Islet precursor cell (in vitro differentiated cells): ENCODE measurements at regions not wholly inside any gene's neighbourhood (a gene's known extent, or its start where the extent isn't known, plus 50 kb on each side); places are given as distances from the start of the nearest gene placed in this dataset.
"Not testable (repeated sequence)": the region's sequence is repeated elsewhere in the genome, so short reads cannot be mapped to it uniquely, and the experiment has no call there.

Experiments used
- DNase-seq: peaks from one replicate; pipeline ENCODE4 v3.0.0-alpha.2; 2018

DNA sequence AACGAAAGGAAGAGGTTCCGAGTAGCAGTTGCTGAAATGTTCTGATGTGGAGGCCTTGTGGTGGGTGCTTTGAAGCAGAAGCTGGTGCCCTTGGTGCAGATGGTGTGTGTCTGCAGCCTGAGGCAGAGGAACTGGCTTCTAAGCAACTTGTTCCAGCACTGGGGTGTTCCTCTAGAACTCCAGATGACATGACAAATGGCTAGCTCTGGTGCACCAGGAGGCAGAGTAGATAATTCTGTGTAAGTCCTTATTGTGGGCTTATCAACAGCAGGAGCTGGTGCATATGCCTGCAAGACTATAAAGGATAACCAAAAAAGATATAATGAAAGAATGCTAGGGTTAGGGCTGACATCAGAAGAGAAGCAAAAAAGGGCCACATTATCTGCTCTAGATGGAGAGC is 76.5 kb downstream of the ARL5B start:
- DNase-seq = no peak

DNA sequence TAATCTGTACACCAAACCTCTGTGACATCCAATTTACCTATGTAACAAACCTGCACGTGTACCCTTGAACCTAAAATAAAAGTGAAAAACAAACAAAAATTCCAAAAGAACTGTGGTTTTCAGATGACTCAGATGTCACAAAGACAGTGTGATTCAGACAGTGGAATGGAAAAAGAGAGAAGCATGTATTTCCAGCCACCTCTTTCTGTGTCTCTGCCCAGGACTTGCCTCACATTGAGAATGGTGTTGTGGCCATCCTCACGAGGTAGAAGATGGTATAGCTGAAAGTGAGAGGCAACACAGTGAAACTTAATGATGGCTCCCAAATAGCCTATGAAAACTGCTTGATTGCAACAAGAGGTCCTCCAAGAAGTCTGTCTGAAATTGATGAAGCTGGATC is 78.0 kb downstream of the ARL5B start:
- DNase-seq = no peak

DNA sequence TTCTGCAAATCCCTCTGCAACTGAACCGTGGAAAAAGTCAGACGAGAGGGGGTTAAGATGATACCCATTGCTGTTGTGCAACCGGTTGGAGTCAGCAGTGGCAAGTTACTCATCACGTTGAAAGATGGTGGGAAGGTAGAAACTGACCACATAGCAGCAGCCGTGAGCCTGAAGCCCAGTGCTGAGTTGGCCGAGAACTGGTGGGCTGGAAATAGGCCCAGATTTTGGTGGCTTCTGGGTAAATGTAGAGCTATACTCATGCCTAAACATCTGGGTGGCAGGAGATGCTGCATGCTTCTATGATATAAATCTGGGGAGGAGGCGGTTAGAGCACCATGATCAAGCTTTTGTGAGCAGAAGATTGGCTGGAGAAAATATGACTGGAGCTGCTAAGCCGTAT is 78.6 kb downstream of the ARL5B start:
- no peak for DNase-seq

DNA sequence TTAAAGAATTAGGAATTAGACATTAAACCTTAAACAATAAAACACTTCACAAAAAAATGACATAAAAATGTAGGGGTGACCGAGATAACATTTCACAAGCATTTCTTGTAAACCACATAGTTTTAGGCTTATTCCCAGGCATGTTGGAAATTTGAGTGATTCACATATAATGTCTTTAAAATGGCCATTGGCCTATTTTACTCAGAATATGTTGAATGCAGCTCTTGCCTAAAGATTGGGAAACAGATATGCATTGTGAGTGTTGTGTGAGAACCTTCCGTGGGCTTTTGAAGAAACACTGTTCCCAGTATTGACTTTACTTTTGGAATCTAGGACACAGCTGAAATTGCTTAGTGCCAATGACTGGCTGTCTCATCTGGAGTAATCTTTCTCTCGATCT is 79.6 kb downstream of the ARL5B start:
- DNase-seq = no peak

DNA sequence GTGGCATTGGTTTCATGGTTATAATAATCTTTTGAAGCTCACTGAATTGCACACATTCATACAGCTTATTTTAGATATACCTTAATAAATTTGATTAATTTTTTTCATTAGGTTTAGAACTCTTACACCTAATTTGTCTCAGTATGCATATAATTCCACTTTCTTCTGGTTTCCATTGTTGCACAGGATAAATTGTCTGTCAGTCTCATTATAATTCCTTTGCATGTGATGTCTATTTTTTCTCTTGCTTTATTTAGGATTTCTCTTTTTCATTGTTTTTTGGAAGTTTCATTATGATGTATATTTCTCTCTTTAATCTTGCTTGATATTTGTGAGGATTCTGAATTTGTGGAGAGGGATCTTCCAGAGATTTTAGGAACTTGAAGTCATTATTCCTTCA is 84.7 kb downstream of the ARL5B start:
- no peak for DNase-seq

DNA sequence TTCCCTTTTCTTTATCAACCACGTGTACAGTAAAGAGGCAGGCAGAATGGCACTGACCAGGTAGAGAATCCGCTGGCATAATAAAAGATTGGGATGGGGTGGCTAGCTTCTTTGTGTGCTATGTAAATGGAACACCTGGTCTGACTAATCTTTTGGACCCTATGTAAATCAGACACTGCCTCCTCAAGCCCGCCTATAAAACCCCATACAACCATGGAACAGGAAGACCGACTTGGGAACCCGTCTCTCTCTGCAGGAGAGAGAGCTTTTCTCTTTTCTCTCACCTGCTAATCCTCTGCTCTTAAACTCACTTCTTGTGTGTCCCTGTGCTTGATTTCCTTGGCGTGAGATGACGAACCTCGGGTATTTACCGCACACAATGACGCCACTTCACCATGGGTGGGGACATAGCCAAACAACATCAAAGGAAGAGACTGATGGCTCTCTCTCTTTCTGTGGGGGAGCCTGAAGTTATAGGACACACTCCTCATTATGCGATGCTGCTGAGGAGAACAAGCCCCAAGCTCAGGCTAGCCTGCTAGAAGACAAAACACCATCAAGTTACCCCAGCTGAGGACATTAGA is 94.2 kb downstream of the ARL5B start:
- DNase-seq = no peak

DNA sequence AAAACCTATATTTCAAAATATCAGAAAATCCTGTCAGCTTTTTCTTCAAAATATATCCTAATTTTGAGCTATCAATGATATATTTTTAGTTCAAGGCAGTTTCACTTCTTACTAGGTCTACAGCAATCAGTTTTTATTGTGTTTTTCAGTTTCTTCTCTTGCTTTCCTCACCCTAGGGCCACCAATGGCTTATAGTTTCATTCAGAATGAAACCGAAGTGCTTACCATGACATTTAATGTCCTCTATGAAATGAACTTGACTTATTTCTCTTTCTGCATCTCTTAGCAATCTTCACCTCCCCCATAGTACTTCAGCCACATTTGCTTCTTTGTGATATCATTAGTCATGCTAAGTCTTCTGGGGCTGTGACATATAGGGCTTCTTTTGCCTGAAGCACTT is 100.3 kb downstream of the ARL5B start:
- no peak for DNase-seq

DNA sequence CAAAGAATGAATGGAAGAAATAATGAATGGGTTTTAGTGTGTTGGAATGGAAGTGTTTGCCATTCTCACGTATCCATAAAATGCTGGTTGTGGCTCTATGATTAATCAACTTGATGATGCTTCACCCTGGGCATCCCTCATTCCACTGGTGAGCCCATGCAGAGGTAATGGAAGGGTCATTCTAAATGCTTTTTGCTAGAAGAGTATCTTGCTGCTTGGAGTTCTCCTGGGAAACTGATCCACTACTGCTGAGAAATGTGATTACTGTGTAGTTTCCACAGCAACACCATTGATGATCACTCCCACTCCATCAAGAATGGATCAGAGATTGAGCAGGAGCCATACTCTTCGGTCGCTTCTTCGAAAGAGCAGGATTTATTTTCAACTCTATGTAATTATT is 101.6 kb downstream of the ARL5B start:
- no peak for DNase-seq

DNA sequence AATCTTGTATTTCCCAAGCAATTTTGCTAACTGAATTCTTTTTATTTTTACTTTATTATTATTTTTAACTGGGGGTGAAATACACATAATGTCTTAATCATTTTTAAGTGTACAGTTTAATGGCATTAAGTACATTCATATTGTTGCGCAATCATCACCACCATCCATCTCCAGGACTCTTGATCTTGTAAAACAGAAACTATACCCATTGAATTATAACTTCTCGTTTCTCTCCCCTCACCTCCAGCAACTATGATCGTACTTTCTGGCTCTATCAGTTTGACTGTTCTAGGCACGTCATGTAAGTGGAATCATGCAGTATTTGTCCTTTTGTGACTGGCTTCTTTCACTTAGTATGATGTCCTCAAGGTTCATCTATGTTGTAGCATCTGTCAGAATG is 108.8 kb downstream of the ARL5B start:
- DNase-seq = no peak

DNA sequence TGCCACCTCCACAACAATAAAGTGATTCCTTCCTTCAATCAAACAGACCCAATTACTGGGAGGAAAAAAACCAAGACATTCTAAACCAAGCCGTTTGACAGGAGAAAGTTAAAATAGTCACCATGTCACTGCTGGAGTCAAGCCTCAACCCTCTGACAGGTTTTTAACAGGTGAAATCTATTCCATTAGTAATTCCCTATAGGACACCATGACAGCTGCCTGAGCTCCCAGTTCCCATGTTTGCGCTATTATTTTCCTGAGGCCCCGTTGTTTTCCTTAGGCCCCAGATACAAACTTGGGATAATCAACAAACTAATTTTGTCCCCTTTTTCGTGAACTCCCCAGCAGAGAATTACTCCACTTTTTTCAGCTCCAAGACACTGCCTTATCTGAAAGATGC is 113.9 kb downstream of the ARL5B start:
- DNase-seq = no peak

DNA sequence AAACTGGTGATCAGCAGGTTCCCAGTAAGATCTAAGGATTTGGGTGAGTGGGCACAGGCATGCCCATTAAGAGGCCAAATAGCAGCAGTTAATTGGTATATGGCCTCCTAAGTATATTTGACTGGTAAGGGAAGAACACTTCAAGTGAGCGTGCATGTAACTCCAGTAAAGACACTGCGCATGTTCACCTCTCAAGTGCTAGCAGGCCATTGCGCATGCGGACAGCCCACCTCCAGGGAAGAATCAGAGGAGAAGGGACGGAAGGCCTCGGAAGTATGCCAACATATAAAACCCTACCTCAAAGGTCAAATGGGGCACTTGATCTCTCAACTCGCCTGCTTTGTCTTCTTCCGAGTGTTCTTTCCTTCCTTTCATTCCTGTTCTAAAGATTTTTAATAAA is 118.0 kb downstream of the ARL5B start:
- DNase-seq = no peak

DNA sequence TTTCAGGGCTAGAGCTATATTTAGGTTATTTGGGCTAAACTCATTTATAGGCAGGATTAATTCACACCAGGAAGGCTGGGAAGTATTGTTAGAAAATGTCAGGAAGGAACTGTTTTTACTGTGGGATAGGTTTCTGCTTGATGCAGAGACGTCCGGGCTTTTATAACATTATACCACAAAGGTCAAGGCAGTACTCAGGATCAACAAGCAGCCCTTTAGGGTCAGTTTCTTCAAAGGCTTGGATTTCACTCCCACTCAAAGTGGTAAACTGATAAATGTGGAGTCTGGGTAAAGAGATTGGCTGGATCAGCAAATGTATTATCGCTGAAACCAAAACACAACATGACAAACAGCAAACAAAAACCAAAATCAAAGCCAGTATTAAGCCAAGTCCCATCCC is 127.2 kb downstream of the ARL5B start:
- DNase-seq = no peak

DNA sequence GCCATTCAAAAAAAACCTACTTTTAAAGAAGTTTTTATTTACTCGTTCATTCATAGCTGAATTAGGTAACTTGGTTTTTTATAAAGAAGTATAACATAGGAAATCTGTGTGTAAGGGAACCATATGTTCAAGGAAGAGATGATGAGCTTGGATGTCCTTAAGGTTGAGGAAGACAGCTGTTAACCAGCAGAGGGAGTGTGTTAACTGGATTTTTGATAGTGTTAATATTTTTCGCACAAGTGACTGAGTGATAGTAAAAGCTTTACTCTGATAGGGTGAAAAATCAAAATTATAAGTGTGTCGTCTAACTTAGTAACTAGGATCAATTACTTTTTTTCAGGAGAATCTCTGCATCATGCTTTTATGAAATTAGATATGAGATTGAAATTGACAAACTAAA is 134.7 kb downstream of the ARL5B start:
- DNase-seq = no peak

DNA sequence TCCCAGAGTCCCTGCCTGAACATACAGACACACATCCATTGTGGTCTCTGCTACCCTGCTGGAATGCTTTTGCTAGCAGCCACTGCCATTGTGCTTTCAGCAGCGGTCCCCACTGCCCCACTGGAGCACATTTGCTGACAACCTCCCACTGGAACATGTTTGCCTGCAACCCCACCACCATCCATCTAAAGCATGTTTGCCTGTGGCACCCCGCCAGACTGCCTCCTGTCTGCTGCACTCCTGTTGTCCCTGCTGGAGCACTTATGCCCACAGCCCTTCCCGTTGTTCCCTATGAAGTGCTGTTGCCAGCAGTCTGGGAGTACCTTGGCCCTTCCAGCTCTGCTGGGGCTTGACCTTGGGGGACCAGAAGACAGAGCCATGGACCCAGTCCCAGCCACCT is 136.3 kb downstream of the ARL5B start:
- DNase-seq = no peak

DNA sequence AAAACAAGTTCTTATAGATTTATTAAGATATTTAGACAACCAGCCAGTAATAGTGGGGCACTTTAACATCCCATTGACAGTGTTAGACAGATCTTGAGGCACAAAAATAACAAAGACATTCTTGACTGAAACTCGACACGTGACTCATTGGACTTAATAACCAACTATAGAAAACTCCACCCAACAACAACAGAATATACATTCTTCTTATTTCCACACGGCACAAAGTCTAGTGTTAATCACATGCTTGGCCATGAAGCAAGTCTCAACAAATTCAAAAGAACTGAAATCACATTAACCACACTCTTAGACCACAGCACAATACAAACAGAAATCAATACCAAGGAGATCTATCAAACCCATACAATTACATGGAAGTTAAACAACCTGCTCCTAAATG is 138.1 kb downstream of the ARL5B start:
- no peak for DNase-seq

DNA sequence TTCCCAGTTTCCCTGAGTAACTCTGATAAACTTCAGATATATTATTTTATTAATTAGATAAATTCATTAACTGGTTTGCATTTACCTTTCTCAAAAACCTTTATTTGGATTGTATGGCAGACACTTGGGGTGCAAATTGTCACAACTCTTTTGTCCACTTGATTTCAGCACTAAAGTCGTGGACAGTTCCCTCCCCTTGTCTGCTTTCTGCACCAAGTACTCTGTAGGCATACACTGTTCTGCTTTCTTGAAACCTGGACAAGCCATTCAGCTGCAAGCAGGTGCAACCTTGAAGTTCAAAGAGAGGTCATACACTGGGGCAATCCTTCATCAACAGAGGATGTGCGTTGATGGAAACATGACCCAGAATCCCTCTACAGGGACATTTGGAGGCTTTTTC is 162.9 kb downstream of the ARL5B start:
- DNase-seq = peak; percentile 55

DNA sequence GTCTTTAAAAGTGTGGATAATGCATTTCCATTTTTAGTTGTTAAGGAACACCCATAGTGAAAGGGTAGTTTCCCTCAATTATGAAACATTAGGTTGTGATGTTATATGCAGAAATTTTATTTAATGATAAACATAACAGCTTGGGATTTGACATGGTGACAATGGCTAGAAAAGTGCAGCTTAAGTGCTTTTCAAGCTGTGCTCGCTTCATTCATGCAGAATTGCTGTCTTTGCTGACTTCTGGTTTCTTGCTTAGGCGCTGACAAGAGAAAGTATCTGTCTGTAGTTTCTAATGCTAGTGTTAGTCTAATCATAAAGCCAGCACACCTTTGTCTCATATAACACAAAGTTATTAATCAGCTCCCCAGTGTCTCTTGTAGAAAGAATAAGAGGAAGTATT is 170.0 kb downstream of the ARL5B start:
- DNase-seq = no peak

DNA sequence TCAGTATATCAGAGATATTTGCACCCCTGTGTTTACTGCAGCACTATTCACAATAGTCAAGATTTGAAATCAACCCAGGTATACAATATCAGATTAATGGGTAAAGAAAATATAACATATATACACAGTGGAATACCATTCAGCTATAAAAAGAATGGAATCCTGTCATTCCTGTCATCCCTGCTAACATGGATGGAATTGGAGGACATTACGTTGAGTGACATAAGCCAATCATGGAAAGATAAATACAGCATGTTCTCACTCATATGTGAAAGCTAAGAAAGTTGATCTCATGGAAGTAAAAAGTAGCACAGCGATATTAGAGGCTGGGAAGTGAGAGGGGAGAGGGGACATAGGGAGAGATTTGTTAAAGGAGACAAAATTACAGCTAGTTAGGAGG is 171.0 kb downstream of the ARL5B start:
- DNase-seq = no peak

DNA sequence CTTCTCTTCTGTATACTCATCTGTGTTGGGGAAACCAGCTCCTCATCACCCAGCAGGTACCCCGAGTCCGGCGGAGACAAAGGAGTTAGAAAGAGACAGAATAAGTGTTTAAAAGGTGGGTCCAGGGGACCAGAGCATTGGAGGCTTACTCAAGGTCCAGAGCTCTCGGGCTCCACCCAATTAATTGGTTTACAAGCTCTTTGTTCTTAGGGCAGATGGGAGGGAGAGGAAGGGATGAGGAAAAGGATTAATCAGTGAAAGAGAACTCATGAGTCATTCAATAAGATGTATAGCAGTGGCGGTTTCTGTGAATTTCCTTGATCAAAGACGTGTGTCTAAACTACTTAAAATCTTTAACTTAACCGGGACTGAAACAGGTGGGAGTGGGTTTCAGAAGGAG is 192.0 kb upstream of the MALRD1 start:
- not testable (repeated sequence) for DNase-seq

DNA sequence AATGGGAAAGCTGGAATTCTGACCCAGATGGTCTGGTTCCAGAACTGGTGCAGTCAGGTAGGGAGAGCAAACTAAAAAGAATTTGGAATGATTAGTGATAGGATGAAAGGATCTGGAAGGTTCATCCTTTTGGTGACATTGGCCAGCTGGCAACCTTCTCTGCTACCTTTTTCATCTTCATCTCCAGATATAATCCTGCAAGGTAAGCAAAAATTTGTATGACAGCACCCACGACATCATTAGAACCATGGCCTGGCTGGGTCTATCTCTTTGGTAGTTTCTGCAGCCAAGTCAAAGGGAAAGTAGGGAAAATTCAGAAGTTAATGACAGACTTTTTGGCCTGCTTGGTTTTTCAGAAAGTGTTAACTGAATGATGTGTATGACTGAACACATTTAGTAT is 188.9 kb upstream of the MALRD1 start:
- no peak for DNase-seq

DNA sequence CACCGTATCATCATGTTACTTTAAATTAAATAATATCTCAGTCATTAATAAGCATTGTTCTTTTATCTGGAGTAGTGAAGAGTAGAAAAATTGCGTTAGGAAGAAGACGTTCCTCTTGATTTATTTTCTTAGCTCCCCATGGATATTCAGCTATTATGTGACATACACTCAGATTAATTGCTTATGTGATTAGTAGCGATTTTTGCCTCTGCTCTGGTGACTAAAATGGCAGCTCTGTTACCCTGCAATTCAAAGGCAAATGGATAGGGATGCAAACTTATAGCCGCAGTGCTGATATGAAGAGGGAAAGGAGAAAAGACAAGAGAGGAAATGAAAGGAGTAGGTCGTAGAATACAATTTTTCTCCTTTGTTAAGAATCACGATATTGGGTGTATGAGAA is 188.4 kb upstream of the MALRD1 start:
- no peak for DNase-seq

DNA sequence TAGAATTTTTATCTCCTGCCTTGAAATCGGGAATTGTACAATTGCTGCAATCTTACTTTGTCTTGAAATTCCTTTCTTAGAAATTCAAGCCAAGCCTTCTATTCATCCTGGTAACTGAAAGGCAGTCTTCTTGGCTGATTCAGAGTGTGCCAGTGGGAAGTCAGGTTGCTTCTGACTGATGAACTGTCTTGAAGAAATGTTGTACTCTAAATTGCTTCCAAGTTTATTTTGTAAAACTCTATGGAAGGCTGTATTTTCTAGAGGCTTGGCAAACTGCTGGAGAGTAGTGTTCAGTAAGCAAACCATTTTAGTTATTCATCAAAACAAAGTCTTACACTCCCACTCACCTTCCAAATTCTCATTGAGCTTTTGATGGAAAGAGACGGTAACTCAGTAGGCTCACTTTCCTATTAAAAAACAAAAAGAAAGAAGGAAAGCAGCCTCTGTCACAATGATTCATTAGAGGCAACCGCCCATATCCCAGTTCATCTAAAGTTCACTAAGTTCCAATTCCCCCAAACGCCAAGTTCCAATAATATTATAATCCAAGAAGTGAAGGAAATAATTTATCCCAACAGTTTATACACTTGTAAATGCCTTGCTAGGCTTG is 187.9 kb upstream of the MALRD1 start:
- no peak for DNase-seq

DNA sequence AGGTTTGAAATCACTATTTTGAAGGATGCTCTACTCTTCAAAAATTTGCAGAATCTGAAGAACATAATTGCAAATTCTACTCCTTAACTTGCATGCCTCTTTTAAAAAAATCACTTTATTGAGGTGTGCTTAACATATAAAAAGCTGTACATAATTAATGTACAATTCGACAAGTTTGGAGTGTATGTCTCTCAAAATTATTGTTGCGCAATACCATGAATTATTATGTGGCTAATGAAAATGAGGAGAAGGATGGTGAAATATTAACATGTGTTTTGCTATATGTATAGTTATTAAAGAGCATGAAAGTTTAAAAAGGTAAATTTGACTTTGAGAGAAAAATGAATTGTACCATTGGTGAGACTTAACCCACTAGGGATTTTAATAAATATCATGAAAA is 187.2 kb upstream of the MALRD1 start:
- no peak for DNase-seq

DNA sequence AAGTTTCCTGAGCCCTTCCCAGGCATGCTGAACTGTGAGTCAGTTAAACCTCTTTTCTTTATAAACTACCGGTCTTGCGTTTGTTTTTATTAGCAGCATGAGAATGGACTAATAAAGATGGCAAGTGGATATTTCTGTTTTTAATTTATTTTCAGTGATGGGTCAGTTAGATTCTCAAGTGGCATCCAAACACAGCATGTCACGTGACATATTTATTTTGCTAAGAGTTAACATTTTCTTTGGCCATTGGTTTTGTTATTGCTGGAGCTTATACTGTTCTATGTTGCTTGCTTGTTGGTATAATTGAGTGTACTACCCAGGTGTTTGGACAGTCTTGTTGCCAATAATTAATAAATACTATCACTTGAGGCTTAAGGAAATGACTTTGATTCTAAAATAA is 181.7 kb upstream of the MALRD1 start:
- DNase-seq = no peak

DNA sequence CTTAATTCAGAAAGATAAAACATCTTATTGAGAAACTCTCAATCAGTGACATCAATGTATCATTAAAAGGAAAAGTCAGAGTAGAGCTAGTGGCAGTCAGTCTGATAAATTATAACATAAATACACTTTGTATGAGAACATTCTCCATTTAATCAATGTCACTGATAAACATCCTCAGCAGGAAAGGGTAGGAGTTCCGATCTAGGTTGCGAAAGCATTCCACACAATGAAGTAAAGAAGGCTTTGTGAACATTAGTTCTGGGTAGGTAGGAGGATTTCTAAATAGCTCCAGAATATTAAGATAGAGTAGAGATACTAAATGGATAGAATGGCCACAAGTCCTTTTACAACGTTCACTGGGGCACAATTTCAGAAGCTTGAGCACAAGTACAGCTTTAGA is 179.7 kb upstream of the MALRD1 start:
- no peak for DNase-seq

DNA sequence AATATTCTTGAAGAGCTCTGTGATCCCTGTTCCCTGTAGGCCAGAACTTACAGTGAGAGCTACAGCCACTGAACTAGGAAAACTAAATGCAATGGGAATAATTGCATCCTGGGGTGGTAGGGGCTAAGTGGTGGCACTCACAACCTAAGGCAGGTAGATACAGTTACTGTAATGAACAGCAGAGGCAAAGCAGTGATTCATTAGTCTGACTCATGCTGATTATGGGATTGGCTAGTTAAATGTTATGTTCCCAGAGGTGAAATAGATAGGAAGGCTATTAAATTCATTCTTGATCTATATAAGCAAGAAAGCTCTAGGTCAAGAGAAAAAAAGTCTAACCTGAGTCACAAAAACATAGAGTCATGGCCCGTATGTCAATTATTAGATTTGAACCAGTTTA is 173.1 kb upstream of the MALRD1 start:
- no peak for DNase-seq
